Fibroblast of mammary gland (primary cell): ENCODE measurements at regions not wholly inside any gene's neighbourhood (a gene's known extent, or its start where the extent isn't known, plus 50 kb on each side); places are given as distances from the start of the nearest gene placed in this dataset.

Experiments
- DNase-seq: peaks from one replicate; pipeline ENCODE4 v3.0.0-alpha.2; 2010; ENCODE audit warnings: low read depth
- H3K4me3 ChIP-seq: 2 replicates; pipeline ENCODE4 v1.5.1; 2011; ENCODE audit warnings: low read depth, mild to moderate bottlenecking, low read length, moderate library complexity; ENCODE audit not compliant: control insufficient read depth
- TF ChIP-seq, protein P1 (sequence below): conservative IDR thresholded peaks from 2 replicates; pipeline ENCODE4 v1.5.1; 2011; ENCODE audit warnings: low read depth, low read length, inconsistent platforms; ENCODE audit not compliant: control insufficient read depth, insufficient read depth

DNA sequence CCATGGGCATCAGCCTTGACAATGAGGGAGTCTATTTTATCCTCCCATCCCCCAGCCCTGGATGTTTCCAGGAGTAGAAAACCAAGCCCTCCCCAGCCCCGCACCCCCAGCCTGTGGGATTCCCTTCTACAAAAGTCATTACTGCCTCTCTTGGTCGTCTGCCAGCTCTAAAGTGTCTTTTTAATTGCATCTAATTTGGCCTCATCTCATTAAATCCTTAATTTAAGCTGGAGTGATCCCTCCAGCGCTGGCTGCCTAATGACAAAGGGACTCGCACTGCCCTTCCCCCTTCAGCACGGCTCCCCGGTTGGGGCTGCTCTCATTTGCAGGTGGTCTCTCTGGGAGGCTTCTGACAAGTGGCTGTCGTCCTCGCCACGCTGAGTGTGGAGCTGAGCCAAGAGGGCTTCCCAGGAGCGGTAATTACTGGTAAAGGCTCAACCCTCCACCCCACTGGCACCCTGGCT lies 107.9 kb upstream of the ALDH1B1 start:
- no peak for DNase-seq
- no peak overlapping the region for H3K4me3 ChIP-seq

GRCh38 chr9:38284039-38284575 lies 108.4 kb upstream of the ALDH1B1 start:
- TF ChIP-seq, protein P1, sequence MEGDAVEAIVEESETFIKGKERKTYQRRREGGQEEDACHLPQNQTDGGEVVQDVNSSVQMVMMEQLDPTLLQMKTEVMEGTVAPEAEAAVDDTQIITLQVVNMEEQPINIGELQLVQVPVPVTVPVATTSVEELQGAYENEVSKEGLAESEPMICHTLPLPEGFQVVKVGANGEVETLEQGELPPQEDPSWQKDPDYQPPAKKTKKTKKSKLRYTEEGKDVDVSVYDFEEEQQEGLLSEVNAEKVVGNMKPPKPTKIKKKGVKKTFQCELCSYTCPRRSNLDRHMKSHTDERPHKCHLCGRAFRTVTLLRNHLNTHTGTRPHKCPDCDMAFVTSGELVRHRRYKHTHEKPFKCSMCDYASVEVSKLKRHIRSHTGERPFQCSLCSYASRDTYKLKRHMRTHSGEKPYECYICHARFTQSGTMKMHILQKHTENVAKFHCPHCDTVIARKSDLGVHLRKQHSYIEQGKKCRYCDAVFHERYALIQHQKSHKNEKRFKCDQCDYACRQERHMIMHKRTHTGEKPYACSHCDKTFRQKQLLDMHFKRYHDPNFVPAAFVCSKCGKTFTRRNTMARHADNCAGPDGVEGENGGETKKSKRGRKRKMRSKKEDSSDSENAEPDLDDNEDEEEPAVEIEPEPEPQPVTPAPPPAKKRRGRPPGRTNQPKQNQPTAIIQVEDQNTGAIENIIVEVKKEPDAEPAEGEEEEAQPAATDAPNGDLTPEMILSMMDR: no peak
- H3K4me3 ChIP-seq: no peak overlapping the region
- no peak for DNase-seq

More for the DNA sequence above, 107.9 kb upstream of the ALDH1B1 start:
- TF ChIP-seq, protein P1: no peak

GRCh38 chr9:38282756-38283155 lies 109.7 kb upstream of the ALDH1B1 start:
- TF ChIP-seq, protein P1: no peak
- H3K4me3 ChIP-seq: no peak overlapping the region
- no peak for DNase-seq

- DNase-seq: no peak
- TF ChIP-seq, protein P1: no peak
- no peak overlapping the region for H3K4me3 ChIP-seq
Measured at GRCh38 chr9:38281917-38282316, 110.6 kb upstream of the ALDH1B1 start.

DNA sequence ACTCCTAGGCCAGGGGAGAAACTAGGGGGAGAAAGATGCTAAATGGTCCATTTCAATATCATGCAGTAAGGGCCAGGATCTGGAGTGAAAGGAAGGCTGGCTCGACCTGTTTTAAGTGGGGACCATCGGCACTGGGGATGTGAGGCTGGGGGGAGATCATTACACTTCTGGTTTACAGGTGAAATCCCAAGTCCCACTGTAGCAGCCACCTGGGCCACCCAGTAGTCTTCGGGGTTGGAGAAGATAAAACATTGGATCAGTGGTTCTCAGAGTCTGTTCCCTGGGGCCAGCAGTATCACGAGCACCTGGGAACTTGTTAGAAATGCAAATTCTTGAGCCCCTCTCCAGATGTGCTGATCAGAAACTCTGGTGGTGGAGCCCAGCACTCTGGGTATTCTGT lies 111.3 kb upstream of the ALDH1B1 start:
- no peak overlapping the region for H3K4me3 ChIP-seq
- TF ChIP-seq, protein P1: no peak
- DNase-seq: no peak

DNA sequence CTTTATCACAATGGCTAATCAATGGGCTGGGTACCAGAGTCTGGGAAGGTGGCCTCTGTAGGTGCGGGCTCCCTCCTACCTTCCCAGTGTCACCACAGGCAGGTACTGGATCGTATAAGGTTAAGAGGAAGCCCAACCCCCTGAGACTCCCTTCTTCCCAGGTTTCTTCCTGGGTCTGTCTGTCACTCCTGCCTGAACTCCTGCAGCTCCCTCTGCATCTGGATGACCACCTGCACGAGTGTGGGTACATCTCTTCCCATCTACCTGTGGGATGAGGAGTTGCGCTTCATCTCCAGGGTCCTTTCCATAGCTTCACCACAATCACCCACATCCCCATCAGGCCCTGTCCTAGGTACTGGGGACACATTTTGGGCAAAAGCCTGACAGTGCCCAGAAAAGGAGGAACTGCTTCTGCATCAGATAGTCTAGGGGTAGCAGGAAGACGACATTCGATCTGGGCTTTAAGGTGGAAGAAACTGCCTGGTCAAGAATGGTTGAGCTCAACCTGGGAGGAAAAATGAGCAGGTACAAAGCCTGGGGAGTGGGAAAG lies 112.2 kb upstream of the ALDH1B1 start:
- H3K4me3 ChIP-seq: no peak overlapping the region
- no peak for DNase-seq
- TF ChIP-seq, protein P1: no peak
